ENCODE measurements at regions not wholly inside any gene's neighbourhood (a gene's known extent, or its start where the extent isn't known, plus 50 kb on each side); places are given as distances from the start of the nearest gene placed in this dataset.

DNA sequence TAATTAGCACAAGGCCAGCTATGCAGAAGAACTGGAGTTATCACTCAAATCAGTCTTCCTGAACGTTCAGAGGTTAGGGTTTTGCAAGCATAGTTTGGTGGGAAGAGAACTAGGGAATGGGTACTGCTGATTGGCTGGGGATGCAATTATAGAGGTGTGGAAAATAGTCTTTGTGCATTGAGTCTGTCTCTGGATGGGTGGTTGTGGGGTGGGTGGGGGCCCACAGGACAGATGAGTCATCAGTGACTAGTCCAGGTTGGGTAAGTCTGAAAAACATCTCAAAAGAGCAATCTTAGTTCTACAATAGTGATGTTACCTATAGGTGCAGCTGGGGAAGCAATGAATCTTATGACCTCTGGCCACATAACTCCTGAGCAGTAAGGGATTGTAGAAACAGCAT, 89.7 kb upstream of the HMCN1 start:
- no peaks in the 10 kb centered on the region for H3F3A ChIP-seq (ENCODE audit: insufficient read depth, low read length)
- TF ChIP-seq, protein P1, sequence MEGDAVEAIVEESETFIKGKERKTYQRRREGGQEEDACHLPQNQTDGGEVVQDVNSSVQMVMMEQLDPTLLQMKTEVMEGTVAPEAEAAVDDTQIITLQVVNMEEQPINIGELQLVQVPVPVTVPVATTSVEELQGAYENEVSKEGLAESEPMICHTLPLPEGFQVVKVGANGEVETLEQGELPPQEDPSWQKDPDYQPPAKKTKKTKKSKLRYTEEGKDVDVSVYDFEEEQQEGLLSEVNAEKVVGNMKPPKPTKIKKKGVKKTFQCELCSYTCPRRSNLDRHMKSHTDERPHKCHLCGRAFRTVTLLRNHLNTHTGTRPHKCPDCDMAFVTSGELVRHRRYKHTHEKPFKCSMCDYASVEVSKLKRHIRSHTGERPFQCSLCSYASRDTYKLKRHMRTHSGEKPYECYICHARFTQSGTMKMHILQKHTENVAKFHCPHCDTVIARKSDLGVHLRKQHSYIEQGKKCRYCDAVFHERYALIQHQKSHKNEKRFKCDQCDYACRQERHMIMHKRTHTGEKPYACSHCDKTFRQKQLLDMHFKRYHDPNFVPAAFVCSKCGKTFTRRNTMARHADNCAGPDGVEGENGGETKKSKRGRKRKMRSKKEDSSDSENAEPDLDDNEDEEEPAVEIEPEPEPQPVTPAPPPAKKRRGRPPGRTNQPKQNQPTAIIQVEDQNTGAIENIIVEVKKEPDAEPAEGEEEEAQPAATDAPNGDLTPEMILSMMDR (IDR thresholded peaks at IDR 0.05; ENCODE audit: low read length) = no peak
- TF ChIP-seq EZH2phosphoT487 (IDR thresholded peaks at IDR 0.05; ENCODE audit: low read length) (no peak), EZH2 (optimal IDR thresholded peaks at IDR 0.05; ENCODE audit: low read depth, low read length) (no peak)
- no peak overlapping the region for H2AFZ ChIP-seq (ENCODE audit: low read length)
- H3K4me2 ChIP-seq (ENCODE audit: low read depth, low read length) = no peak overlapping the region
- no peaks in the 10 kb centered on the region for H4K20me1 ChIP-seq (ENCODE audit: insufficient read depth, low read length)
- H3K4me3 ChIP-seq (ENCODE audit: low read length) = no peak overlapping the region
- H3K9ac ChIP-seq (ENCODE audit: low read length) = no peak overlapping the region
- H3K9me3 ChIP-seq (replicated peaks; ENCODE audit: insufficient read depth, low read length) = no peaks in the 10 kb centered on the region
- H3K9me2 ChIP-seq (replicated peaks; ENCODE audit: insufficient read depth, low read length) = no peaks in the 10 kb centered on the region
- H3K4me1 ChIP-seq (ENCODE audit: low read length) = no peaks in the 10 kb centered on the region
- H3K27me3 ChIP-seq (replicated peaks; ENCODE audit: insufficient read depth, low read length) = no peaks in the 10 kb centered on the region
- H3K36me3 ChIP-seq (replicated peaks; ENCODE audit: insufficient read depth, low read length) = no peaks in the 10 kb centered on the region
- no peaks in the 10 kb centered on the region for H3K79me2 ChIP-seq (ENCODE audit: low read length)
- DNase-seq = no peak
- H3K27ac ChIP-seq (ENCODE audit: low read length) = no peak overlapping the region

DNA sequence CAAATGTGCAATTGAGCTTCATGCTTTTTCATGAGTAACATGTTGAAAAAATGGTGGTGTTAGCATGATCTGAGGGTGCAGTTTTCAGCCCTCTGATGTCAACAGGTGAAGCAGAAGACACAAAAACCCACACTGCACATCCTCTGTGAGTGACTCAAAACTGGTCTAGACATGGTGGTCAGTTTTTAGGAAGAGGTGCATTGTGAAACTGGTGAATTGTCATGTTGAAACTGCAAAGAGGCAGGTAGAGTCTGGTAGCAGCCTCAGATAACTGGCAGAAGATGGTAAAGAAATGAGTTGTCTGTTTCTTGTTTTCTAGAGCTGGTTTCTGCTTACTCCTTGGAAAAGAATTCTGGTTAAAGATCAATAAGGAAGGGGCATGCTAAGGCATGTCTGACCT, 97.3 kb upstream of the HMCN1 start:
- H2AFZ ChIP-seq (ENCODE audit: low read length) = no peak overlapping the region
- H3K9me2 ChIP-seq (replicated peaks; ENCODE audit: insufficient read depth, low read length) = no peaks in the 10 kb centered on the region
- no peak overlapping the region for H3K9ac ChIP-seq (ENCODE audit: low read length)
- H3K4me3 ChIP-seq (ENCODE audit: low read length) = no peak overlapping the region
- TF ChIP-seq EZH2phosphoT487 (IDR thresholded peaks at IDR 0.05; ENCODE audit: low read length) = no peak
- TF ChIP-seq, protein P1 (IDR thresholded peaks at IDR 0.05; ENCODE audit: low read length) = no peak
- no peak overlapping the region for H3K4me2 ChIP-seq (ENCODE audit: low read depth, low read length)
- no peaks in the 10 kb centered on the region for H3K27me3 ChIP-seq (replicated peaks; ENCODE audit: insufficient read depth, low read length)
- H3K27ac ChIP-seq (ENCODE audit: low read length) = no peak overlapping the region
- H3K79me2 ChIP-seq (ENCODE audit: low read length) = no peaks in the 10 kb centered on the region
- H3F3A ChIP-seq (ENCODE audit: insufficient read depth, low read length) = no peaks in the 10 kb centered on the region
- no peaks in the 10 kb centered on the region for H3K4me1 ChIP-seq (ENCODE audit: low read length)
- peak; percentile 37 for DNase-seq
- no peaks in the 10 kb centered on the region for H3K36me3 ChIP-seq (replicated peaks; ENCODE audit: insufficient read depth, low read length)
- H3K9me3 ChIP-seq (replicated peaks; ENCODE audit: insufficient read depth, low read length) = no peaks in the 10 kb centered on the region
- H4K20me1 ChIP-seq (ENCODE audit: insufficient read depth, low read length) = no peaks in the 10 kb centered on the region

DNA sequence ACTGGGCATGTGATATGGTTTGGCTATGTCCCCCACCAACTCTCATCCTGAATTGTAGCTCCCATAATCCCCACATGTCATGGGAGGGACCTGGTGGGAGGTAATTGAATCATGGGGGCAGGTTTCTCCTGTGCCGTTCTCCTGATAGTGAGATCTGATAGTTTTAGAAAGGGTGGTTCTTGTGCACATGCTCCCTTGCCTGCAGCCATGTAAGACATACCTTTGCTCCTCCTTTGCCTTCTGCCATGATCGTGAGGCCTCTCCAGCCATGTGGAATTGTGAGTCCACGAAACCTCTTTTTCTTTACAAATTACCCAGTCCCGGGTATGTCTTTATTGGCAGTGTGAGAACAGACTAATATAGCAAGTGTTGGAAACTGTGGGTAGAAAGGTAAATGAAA, 99.5 kb upstream of the HMCN1 start:
- H3K4me2 ChIP-seq (ENCODE audit: low read depth, low read length) = no peak overlapping the region
- no peak overlapping the region for H3K27ac ChIP-seq (ENCODE audit: low read length)
- H2AFZ ChIP-seq (ENCODE audit: low read length) = no peak overlapping the region
- no peaks in the 10 kb centered on the region for H3K27me3 ChIP-seq (replicated peaks; ENCODE audit: insufficient read depth, low read length)
- H4K20me1 ChIP-seq (ENCODE audit: insufficient read depth, low read length) = no peaks in the 10 kb centered on the region
- H3K79me2 ChIP-seq (ENCODE audit: low read length) = no peaks in the 10 kb centered on the region
- TF ChIP-seq, protein P1 (IDR thresholded peaks at IDR 0.05; ENCODE audit: low read length) = no peak
- no peak for TF ChIP-seq EZH2phosphoT487 (IDR thresholded peaks at IDR 0.05; ENCODE audit: low read length)
- TF ChIP-seq EZH2 (optimal IDR thresholded peaks at IDR 0.05; ENCODE audit: low read depth, low read length) = no peak
- H3K4me1 ChIP-seq (ENCODE audit: low read length) = no peaks in the 10 kb centered on the region
- H3K36me3 ChIP-seq (replicated peaks; ENCODE audit: insufficient read depth, low read length) = no peaks in the 10 kb centered on the region
- no peak for DNase-seq
- H3K9me2 ChIP-seq (replicated peaks; ENCODE audit: insufficient read depth, low read length) = no peaks in the 10 kb centered on the region
- H3F3A ChIP-seq (ENCODE audit: insufficient read depth, low read length) = no peaks in the 10 kb centered on the region
- H3K4me3 ChIP-seq (ENCODE audit: low read length) = no peak overlapping the region
- H3K9me3 ChIP-seq (replicated peaks; ENCODE audit: insufficient read depth, low read length) = no peaks in the 10 kb centered on the region
- H3K9ac ChIP-seq (ENCODE audit: low read length) = no peak overlapping the region
